Pancreas (tissue), 10 donors: ENCODE measurements at regions not wholly inside any gene's neighbourhood (a gene's known extent, or its start where the extent isn't known, plus 50 kb on each side); places are given as distances from the start of the nearest gene placed in this dataset.
"Not testable (repeated sequence)": the region's sequence is repeated elsewhere in the genome, so short reads cannot be mapped to it uniquely, and the experiment has no call there.

Experiments used
- ATAC-seq, 4 donors: fragments of 200-7000 bp; cut with Tn5 transposase; one replicate each; pipeline versions ENCODE4 v1.8.0 to v1.9.1; 2020; ENCODE audit warnings: mild to moderate bottlenecking in 4 of 4, moderate library complexity in 4 of 4
- DNase-seq, 6 donors: peaks; one replicate each; pipeline ENCODE4 v3.0.0-alpha.2; 2020
- FAIRE-seq: peaks from 2 replicates; lab custom pipeline; 2012; peaks lifted over from hg19 to GRCh38; lab: Jason Lieb, UNC
- H3K27ac ChIP-seq, 4 donors: fragments of 200-600 bp; sonication (generic); 1 replicate in 3 of 4; 2 replicates in 1 of 4; pipeline versions ENCODE4 v1.5.0 to v1.8.0; 2020
- H3K27me3 ChIP-seq, 4 donors: fragments of 200-600 bp; one replicate each; pipeline ENCODE4 v1.8.0; 2021
- H3K36me3 ChIP-seq, 3 donors: fragments of 200-600 bp; sonication (generic) in 1 of 3; one replicate each; pipeline versions ENCODE4 v1.5.0 to v1.8.0; 2020 to 2021
- H3K4me1 ChIP-seq, 3 donors: fragments of 200-600 bp; one replicate each; pipeline ENCODE4 v1.8.0; 2021
- H3K4me3 ChIP-seq, 4 donors: fragments of 200-600 bp; sonication (generic) in 2 of 4; one replicate each; pipeline versions ENCODE4 v1.5.0 to v1.8.0; 2020 to 2021
- H3K9me3 ChIP-seq, 4 donors: fragments of 200-600 bp; one replicate each; pipeline ENCODE4 v1.8.0; 2021
- WGBS, 2 donors: extraction: QIAGEN DNeasy Blood & Tissue Kit; methylation state at CpG; one replicate each; pipeline ENCODE4 v1.1.7; 2013; 5-methylcytosine and 5-hydroxymethylcytosine counted together
- intact Hi-C, 3 donors: fragments of 100-400 bp; cut with DNase I; formaldehyde crosslinking; loops; one replicate each; pipeline versions ENCODE4 v1.11.1 to v1.14.2; 2022
- TF ChIP-seq, protein P1 (sequence below), 4 donors: fragments of 200-600 bp; sonication (generic) in 3 of 4; IDR thresholded peaks; one replicate each; pipeline versions ENCODE4 v1.5.0 to v1.8.0; 2021; ENCODE audit warnings: antibody characterized with exemption in 4 of 4
- donor health status: healthy with polysubstance abuse.
- donor health status: DM: no; HTN: no; CAD: no; lungs with moderate emphysema.
- donor health status: DM: no; HTN: no; CAD: no.
- donor health status: control.
- donor health status: control.
- donor health status: Bipolar disorder and iron deficiency.
- donor health status: DM: yes; HTN: yes; CAD: no.
- donor health status: DM: no; HTN: no; CAD: no.
- donor health status: DM: no; HTN: no; CAD: no.
- donor health status: DM: yes; HTN: yes; CAD: no.

DNA sequence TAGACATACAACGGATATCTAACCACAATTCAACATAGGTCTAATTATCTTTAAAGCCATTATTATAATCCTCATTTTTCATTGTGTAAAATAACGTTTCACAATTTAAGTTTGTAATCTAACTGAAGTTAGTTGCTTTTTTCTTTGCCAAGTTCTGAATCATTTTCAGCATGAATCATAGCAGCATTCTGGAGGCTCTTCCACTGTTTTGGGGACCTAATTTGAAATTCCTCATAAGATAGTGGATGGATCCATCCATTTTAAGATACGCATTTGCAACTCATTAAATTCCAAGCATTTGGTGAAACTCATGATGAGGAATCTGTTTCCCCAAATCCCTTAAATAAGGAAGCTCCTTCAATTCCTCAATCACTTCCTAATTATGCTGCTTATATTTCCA, 447.1 kb upstream of the CDH10 start:
- no peak for DNase-seq
- no peak for ATAC-seq
- Histone ChIP-seq H3K27ac (no peak overlapping the region), H3K4me1 (no peaks in the 10 kb centered on the region), H3K9me3 (no peaks in the 10 kb centered on the region), H3K36me3 (no peaks in the 10 kb centered on the region), H3K4me3 (no peak overlapping the region), H3K27me3 (no peaks in the 10 kb centered on the region)
- FAIRE-seq: no peak
- TF ChIP-seq, protein P1, sequence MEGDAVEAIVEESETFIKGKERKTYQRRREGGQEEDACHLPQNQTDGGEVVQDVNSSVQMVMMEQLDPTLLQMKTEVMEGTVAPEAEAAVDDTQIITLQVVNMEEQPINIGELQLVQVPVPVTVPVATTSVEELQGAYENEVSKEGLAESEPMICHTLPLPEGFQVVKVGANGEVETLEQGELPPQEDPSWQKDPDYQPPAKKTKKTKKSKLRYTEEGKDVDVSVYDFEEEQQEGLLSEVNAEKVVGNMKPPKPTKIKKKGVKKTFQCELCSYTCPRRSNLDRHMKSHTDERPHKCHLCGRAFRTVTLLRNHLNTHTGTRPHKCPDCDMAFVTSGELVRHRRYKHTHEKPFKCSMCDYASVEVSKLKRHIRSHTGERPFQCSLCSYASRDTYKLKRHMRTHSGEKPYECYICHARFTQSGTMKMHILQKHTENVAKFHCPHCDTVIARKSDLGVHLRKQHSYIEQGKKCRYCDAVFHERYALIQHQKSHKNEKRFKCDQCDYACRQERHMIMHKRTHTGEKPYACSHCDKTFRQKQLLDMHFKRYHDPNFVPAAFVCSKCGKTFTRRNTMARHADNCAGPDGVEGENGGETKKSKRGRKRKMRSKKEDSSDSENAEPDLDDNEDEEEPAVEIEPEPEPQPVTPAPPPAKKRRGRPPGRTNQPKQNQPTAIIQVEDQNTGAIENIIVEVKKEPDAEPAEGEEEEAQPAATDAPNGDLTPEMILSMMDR (IDR thresholded peaks at IDR 0.05): no peak
- intact Hi-C loops: no loop called here
- 60 to 69% methylated on average over 3 of the region's 3 CpGs for WGBS, 2 donors

- FAIRE-seq: no peak
- intact Hi-C loops: no loop called here
- TF ChIP-seq, protein P1 (IDR thresholded peaks at IDR 0.05): no peak
- Histone ChIP-seq H3K36me3 (no peaks in the 10 kb centered on the region), H3K27me3 (no peaks in the 10 kb centered on the region), H3K27ac (no peak overlapping the region), H3K4me3 (no peak overlapping the region), H3K4me1 (no peaks in the 10 kb centered on the region), H3K9me3 (no peaks in the 10 kb centered on the region)
- ATAC-seq: no peak
- 55 to 67% methylated on average over 1 of the region's 1 CpG for WGBS, 2 donors
- no peak for DNase-seq
Observed at GRCh38 chr5:25090854-25091253, 446.1 kb upstream of the CDH10 start.

- ATAC-seq: no peak
- H3K36me3 ChIP-seq: no peaks in the 10 kb centered on the region
- intact Hi-C loops: no loop called here
Observed at GRCh38 chr5:25090275-25090674, 445.5 kb upstream of the CDH10 start.

DNA sequence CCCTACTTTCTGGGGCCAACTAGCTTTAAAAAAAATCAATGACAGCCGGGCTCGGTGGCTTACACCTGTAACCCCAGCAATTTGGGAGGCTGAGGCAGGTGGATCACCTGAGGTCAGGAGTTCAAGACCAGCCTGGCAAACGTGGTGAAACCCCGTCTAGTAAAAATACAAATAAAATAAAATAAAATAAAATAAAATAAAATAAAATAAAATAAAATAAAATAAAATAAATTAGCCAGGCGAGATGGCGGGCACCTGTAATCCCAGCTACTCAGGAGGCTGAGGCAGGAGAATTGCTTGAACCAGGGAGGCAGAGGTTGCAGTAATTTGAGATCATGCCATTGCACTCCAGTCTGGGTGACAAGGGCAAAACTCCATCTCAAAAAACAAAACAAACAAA, 443.9 kb upstream of the CDH10 start:
- H3K4me3 ChIP-seq, H3K4me1 ChIP-seq, DNase-seq, ATAC-seq, intact Hi-C loops, H3K27ac ChIP-seq, H3K27me3 ChIP-seq, FAIRE-seq, H3K36me3 ChIP-seq, H3K9me3 ChIP-seq: not testable (repeated sequence)
- WGBS, 2 donors: 55 to 74% methylated on average over 6 of the region's 6 CpGs

More at GRCh38 chr5:25090275-25090674, 445.5 kb upstream of the CDH10 start:
- H3K4me3 ChIP-seq: no peak overlapping the region
- no peaks in the 10 kb centered on the region for H3K4me1 ChIP-seq
- WGBS, 2 donors: 64 to 69% methylated on average over 8 of the region's 8 CpGs
- no peaks in the 10 kb centered on the region for H3K9me3 ChIP-seq
- no peak for DNase-seq
- no peak overlapping the region for H3K27ac ChIP-seq
- FAIRE-seq: no peak
- TF ChIP-seq, protein P1 (IDR thresholded peaks at IDR 0.05): no peak
- H3K27me3 ChIP-seq: no peaks in the 10 kb centered on the region

DNA sequence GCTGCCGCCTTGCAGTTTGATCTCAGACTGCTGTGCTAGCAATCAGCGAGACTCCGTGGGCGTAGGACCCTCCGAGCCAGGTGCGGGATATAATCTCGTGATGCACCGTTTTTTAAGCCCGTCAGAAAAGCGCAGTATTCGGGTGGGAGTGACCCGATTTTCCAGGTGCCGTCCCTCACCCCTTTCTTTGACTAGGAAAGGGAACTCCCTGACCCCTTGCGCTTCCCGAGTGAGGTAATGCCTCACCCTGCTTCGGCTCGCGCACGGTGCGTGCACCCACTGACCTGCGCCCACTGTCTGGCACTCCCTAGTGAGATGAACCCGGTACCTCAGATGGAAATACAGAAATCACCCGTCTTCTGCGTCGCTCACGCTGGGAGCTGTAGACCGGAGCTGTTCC, 438.5 kb upstream of the CDH10 start:
- H3K36me3 ChIP-seq, intact Hi-C loops, H3K27me3 ChIP-seq, ATAC-seq, DNase-seq, H3K4me3 ChIP-seq, H3K9me3 ChIP-seq, H3K4me1 ChIP-seq, H3K27ac ChIP-seq, FAIRE-seq: not testable (repeated sequence)
- 83 to 86% methylated on average over 15 to 24 of the region's 27 CpGs for WGBS, 2 donors

DNA sequence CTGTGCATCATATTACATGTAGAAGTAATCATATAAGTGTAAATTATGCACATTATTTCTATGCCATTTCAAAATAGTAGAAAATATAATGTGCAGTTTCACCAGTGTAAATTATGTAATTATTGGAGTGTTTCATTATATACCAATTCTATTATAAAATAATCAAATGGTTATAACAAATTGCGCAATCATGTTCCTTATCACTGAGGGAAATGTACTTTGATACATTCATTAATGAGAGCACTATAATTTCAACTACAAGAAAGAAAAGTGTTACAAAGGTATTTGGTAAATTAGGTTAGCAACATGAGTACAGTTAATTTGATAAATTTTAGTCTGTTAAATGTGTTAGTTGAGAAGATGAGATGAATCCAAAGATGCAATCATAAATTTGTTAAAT, 421.5 kb upstream of the CDH10 start:
- 73 to 90% methylated on average over 1 of the region's 1 CpG for WGBS, 2 donors
- TF ChIP-seq, protein P1 (IDR thresholded peaks at IDR 0.05): no peak
- no peak for DNase-seq
- H3K36me3 ChIP-seq: no peaks in the 10 kb centered on the region
- ATAC-seq: no peak
- no peaks in the 10 kb centered on the region for H3K27me3 ChIP-seq
- intact Hi-C loops: no loop called here
- H3K9me3 ChIP-seq: no peaks in the 10 kb centered on the region
- no peak overlapping the region for H3K27ac ChIP-seq
- no peak overlapping the region for H3K4me3 ChIP-seq
- no peaks in the 10 kb centered on the region for H3K4me1 ChIP-seq
- FAIRE-seq: no peak
